Activated CD4-positive, alpha-beta T cell treated with anti-CD3 and anti-CD28 coated beads for 4 hours (primary cell): ENCODE measurements at regions not wholly inside any gene's neighbourhood (a gene's known extent, or its start where the extent isn't known, plus 50 kb on each side); places are given as distances from the start of the nearest gene placed in this dataset.

Experiments
- DNase-seq, 2 donors: peaks; one replicate each; pipeline ENCODE4 v3.0.0-alpha.2; 2020

GRCh38 chr1:98019747-98020146 is 98.9 kb upstream of the DPYD start:
- no peak for DNase-seq

GRCh38 chr1:98018074-98018473 is 97.2 kb upstream of the DPYD start:
- no peak for DNase-seq

DNA sequence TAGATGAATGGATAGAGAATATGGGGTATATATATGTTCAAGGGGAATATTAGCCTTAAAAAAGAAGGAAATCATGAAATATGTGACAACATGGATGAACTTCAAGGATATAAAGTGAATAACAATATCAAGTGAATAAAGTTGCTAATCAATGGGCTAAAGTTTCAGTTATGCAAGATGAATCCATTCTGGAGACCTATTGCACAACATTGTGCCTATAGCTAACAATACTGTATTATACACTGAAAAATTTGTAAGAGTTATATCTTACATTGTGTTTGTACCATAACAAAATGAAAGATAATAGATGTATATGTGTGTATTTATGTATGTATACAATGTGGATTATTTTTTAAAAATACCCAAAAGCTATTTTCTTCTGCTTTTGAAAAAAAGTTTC is 96.3 kb upstream of the DPYD start:
- no peak for DNase-seq

DNA sequence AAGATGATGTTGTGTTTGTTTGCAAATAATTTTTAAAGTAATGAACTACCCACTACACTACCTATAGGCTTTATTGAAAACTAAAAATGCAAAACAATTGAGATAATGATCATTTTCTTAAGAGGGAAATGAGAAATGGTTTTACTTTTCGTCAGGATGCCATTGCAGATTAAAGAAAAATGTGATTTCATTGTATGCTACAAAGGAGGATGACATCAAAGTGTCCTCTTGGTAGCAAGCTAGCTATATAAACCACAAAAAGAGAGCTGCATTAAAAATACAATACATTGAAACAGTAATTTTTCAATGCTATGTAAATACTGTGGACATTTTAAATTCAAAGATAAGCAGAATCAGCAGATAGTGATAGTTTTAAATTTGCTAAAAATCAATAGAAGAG is 87.5 kb upstream of the DPYD start:
- DNase-seq = no peak

DNA sequence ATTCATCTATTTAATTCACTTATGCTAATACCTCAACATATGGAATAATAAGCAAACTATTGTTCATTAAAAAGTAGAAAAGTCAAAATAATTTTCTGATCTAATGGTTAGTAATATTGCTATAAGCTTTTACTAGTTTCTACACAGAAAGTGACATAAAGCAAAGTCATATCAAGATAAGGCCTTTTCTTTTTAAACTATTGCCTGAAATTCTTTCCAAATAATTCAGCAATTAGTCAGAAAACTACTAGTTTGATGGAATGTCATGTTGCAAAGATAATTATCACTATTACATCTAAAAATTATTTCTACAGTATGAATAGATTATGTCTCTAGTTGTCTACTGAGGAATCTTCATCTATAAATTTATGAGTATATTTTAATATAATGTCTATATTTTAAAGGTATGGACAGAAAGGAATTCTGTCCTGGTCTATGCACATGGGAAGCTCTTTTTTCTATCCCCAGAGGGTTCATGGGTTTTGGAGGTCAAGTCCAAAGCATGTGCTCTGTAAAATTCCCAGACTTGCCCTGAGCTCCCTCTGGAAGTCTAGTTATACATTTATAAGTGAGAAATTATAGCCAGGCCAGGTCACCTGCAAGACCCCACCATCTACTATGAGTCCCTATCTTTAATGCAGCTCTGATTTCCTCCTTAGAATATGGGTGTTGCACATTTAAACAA is 84.6 kb upstream of the DPYD start:
- no peak for DNase-seq

DNA sequence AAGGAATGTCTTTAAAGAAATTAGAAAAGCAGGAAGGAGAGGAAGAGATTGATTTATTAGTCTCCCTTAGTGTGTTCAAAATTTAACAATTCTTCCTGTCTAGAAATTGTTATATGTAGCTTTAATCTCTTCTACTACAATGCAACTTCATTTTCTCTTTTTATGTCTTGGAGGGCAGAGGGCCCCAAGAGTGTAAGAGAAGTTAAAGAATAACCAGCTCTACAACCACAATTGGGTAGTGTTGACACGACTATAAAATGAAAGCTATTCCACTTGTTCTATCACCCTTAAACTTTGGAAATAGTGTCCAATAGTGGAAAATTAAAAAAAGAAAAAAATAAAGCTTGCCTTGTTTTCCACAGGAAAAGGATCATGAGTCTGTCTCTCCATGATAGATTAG is 82.6 kb upstream of the DPYD start:
- DNase-seq = no peak

GRCh38 chr1:98002288-98002687 is 81.5 kb upstream of the DPYD start:
- no peak for DNase-seq

GRCh38 chr1:98001764-98002163 is 80.9 kb upstream of the DPYD start:
- DNase-seq = no peak

- DNase-seq = no peak
These were observed 78.5 kb upstream of the DPYD start for GRCh38 chr1:97999320-97999719.

GRCh38 chr1:97996880-97997279 is 76.0 kb upstream of the DPYD start:
- no peak for DNase-seq

- DNase-seq = no peak
These were observed 68.4 kb upstream of the DPYD start for GRCh38 chr1:97989094-97989680.

DNA sequence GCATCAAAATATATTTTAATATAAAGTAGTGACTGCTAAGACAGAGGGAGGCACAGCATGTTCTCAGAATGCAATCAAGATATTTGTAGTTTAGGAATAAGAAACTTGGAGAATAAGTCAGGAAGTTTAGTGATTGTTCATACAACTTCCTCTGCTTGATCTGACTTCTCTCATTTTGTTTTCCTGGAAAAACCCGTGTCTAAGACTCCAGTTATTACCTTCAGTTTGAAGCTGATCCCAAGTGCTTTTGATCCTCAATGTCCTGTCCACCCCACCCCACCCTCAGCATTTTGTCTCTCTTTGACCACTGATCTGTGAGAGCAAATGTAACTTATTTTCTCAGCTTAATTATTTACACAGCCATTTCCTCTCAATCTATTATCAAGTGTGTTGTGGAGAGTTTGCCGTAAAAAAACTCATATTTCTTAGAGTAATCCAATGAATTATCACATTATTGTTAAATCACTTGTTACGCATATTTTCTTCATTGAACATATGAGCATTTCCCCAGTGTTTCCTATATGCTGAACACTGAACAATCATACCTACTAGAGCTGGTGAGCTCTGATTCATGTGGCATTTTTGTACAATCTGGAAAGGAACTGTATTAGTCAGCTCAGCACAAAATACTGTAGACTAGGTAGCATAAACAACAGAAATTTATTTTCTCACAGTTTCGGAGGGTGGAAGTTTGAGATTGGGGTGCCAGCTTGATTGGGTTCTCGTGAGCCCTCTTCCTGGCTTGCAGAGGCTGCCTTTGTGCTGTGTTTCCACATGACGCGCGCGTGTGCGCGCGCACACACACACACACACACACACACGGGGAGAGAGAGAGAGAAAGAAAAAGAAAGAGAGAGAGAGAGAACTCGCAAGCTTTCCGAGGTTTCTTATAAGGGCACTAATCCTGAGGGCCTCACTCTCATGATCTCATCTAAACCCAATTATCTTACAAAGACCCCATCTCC is 65.5 kb upstream of the DPYD start:
- DNase-seq = no peak

DNA sequence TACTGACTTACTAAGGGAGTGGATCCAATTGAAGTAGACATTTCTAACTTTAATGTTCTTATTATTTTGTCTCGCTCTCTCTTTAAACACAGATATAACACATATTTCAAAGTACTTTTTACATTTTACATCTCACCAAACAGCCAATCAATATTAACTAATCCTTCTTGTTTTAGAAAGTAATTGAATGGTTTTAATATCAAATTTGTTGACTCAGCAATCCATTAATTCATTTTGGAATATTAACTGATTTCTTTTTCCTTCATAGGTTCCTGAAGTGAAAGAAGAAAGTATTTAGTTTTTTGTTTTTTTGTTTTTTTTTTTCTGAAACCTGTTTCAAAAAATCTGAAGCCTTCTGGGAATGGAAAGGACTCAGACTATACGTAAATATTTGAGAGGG is 62.3 kb upstream of the DPYD start:
- no peak for DNase-seq

- DNase-seq = no peak
These were observed 59.7 kb upstream of the DPYD start for GRCh38 chr1:97980530-97980929.

- DNase-seq = no peak
These were observed 56.0 kb upstream of the DPYD start for GRCh38 chr1:97976801-97977200.
